Natural killer cell (primary cell): ENCODE measurements at regions not wholly inside any gene's neighbourhood (a gene's known extent, or its start where the extent isn't known, plus 50 kb on each side); places are given as distances from the start of the nearest gene placed in this dataset.
"Not testable (repeated sequence)": the region's sequence is repeated elsewhere in the genome, so short reads cannot be mapped to it uniquely, and the experiment has no call there.

Experiments
- ATAC-seq, 3 donors: fragments of 150-1000 bp in 2 of 3; fragments of 200-7000 bp in 1 of 3; cut with Tn5 transposase; 1 replicate in 1 of 3; 2 replicates in 2 of 3; pipeline ENCODE4 v1.10.0; 2021; ENCODE audit warnings: mild to moderate bottlenecking in 2 of 3, moderate library complexity in 2 of 3
- DNase-seq, 2 donors: peaks; one replicate each; pipeline versions ENCODE4 v3.0.0 to v3.0.0-alpha.2; 2013 to 2021; ENCODE audit warnings: mixed read lengths in 1 of 2
- H3K27ac ChIP-seq: one replicate; pipeline ENCODE4 v1.5.1; 2013; ENCODE audit warnings: mild to moderate bottlenecking, low read length
- H3K27me3 ChIP-seq: one replicate; pipeline ENCODE4 v1.6.1; 2013; ENCODE audit warnings: low read length; ENCODE audit not compliant: control insufficient read depth, insufficient read depth
- H3K36me3 ChIP-seq: one replicate; pipeline ENCODE4 v1.6.1; 2013; ENCODE audit warnings: low read length; ENCODE audit not compliant: control insufficient read depth, insufficient read depth
- H3K4me1 ChIP-seq: one replicate; pipeline ENCODE4 v1.6.1; 2013; ENCODE audit warnings: low read length; ENCODE audit not compliant: control insufficient read depth, insufficient read depth
- H3K4me3 ChIP-seq: one replicate; pipeline ENCODE4 v1.5.1; 2013; ENCODE audit warnings: low read length
- H3K9me3 ChIP-seq: one replicate; pipeline ENCODE4 v1.6.1; 2013; ENCODE audit warnings: low read length; ENCODE audit not compliant: control insufficient read depth, insufficient read depth
- H3K27ac Mint-ChIP-seq, 2 donors: one replicate each; pipeline ENCODE4 v1.8.0; 2022; ENCODE audit warnings: mild to moderate bottlenecking in 2 of 2, mixed read lengths in 2 of 2, moderate library complexity in 1 of 2
- H3K27me3 Mint-ChIP-seq, 2 donors: one replicate each; pipeline ENCODE4 v1.8.0; 2022; ENCODE audit warnings: low read depth in 2 of 2, mixed read lengths in 2 of 2
- H3K36me3 Mint-ChIP-seq: one replicate; pipeline ENCODE4 v1.8.0; 2022; ENCODE audit warnings: mixed read lengths
- H3K4me1 Mint-ChIP-seq, 2 donors: one replicate each; pipeline ENCODE4 v1.8.0; 2022; ENCODE audit warnings: mixed read lengths in 2 of 2
- H3K4me3 Mint-ChIP-seq: one replicate; pipeline ENCODE4 v1.8.0; 2022; ENCODE audit warnings: mild to moderate bottlenecking, moderate library complexity, mixed read lengths
- H3K9me3 Mint-ChIP-seq, 2 donors: one replicate each; pipeline ENCODE4 v1.8.0; 2022; ENCODE audit warnings: mixed read lengths in 2 of 2
- CTCF ChIP-seq: fragments of 200-600 bp; IDR thresholded peaks from one replicate; pipeline ENCODE4 v1.8.0; 2022; ENCODE audit warnings: antibody characterized with exemption
- WGBS: methylation state at CpG from one replicate; pipeline ENCODE4 v1.1.7; 2013; ENCODE audit warnings: missing lambda C conversion rate; ENCODE audit not compliant: insufficient coverage; 5-methylcytosine and 5-hydroxymethylcytosine counted together
- intact Hi-C: fragments of 100-400 bp; cut with micrococcal nuclease; formaldehyde crosslinking; loops from one replicate; pipeline ENCODE4 v1.14.2; 2022

GRCh38 chr13:83780227-83780626 lies 102.0 kb downstream of the SLITRK1 start:
- intact Hi-C loops, result no loop called here
- Histone ChIP-seq H3K27me3 (no peaks in the 10 kb centered on the region), H3K27ac (no peak overlapping the region), H3K4me1 (no peaks in the 10 kb centered on the region), H3K36me3 (no peaks in the 10 kb centered on the region), H3K4me3 (no peak overlapping the region), H3K9me3 (no peaks in the 10 kb centered on the region)
- DNase-seq (no peak), ATAC-seq (no peak)
- H3K27ac Mint-ChIP-seq, result no peak overlapping the region
- H3K4me3 Mint-ChIP-seq, result no peak overlapping the region
- 95% methylated on average over 6 of the region's 6 CpGs for WGBS
- peaks cover 12 to 25% of the 10 kb centered on the region in 2 donors for H3K9me3 Mint-ChIP-seq
- TF ChIP-seq CTCF, result no peak
- no peaks in the 10 kb centered on the region for H3K27me3 Mint-ChIP-seq
- H3K36me3 Mint-ChIP-seq, result no peaks in the 10 kb centered on the region
- H3K4me1 Mint-ChIP-seq, result no peaks in the 10 kb centered on the region

GRCh38 chr13:83773961-83774360 lies 108.3 kb downstream of the SLITRK1 start:
- H3K27ac Mint-ChIP-seq, result no peak overlapping the region
- H3K4me3 Mint-ChIP-seq, result no peak overlapping the region
- intact Hi-C loops, result no loop called here
- Histone ChIP-seq H3K9me3 (no peaks in the 10 kb centered on the region), H3K4me3 (no peak overlapping the region), H3K4me1 (no peaks in the 10 kb centered on the region), H3K27me3 (no peaks in the 10 kb centered on the region), H3K36me3 (no peaks in the 10 kb centered on the region), H3K27ac (no peak overlapping the region)
- no peaks in the 10 kb centered on the region for H3K4me1 Mint-ChIP-seq
- ATAC-seq (no peak), DNase-seq (no peak)
- H3K9me3 Mint-ChIP-seq, result peaks cover 9 to 19% of the 10 kb centered on the region in 2 donors
- no peak for TF ChIP-seq CTCF
- H3K27me3 Mint-ChIP-seq, result no peaks in the 10 kb centered on the region
- WGBS, result 95% methylated on average over 1 of the region's 2 CpGs
- H3K36me3 Mint-ChIP-seq, result no peaks in the 10 kb centered on the region

GRCh38 chr13:83765796-83766195 lies 116.5 kb downstream of the SLITRK1 start:
- H3K4me1 Mint-ChIP-seq, result no peaks in the 10 kb centered on the region
- DNase-seq, result no peak
- WGBS, result 96% methylated on average over 1 of the region's 1 CpG
- Histone ChIP-seq H3K4me3 (no peak overlapping the region), H3K4me1 (no peaks in the 10 kb centered on the region), H3K27me3 (no peaks in the 10 kb centered on the region), H3K27ac (no peak overlapping the region), H3K36me3 (no peaks in the 10 kb centered on the region), H3K9me3 (no peaks in the 10 kb centered on the region)
- no peaks in the 10 kb centered on the region for H3K27me3 Mint-ChIP-seq
- no peak for TF ChIP-seq CTCF
- H3K27ac Mint-ChIP-seq, result no peak overlapping the region
- H3K9me3 Mint-ChIP-seq, result peaks cover 7 to 9% of the 10 kb centered on the region in 2 donors
- intact Hi-C loops, result no loop called here
- no peak for ATAC-seq
- H3K36me3 Mint-ChIP-seq, result no peaks in the 10 kb centered on the region
- no peak overlapping the region for H3K4me3 Mint-ChIP-seq

- intact Hi-C loops, result no loop called here
- H3K36me3 ChIP-seq, result no peaks in the 10 kb centered on the region
- no peaks in the 10 kb centered on the region for H3K4me1 ChIP-seq
- no peak overlapping the region for H3K27ac Mint-ChIP-seq
- H3K9me3 Mint-ChIP-seq, result peaks cover 6 to 12% of the 10 kb centered on the region in 2 donors
- no peaks in the 10 kb centered on the region for H3K27me3 ChIP-seq
- DNase-seq, result no peak
- WGBS, result 81% methylated on average over 2 of the region's 2 CpGs
- no peaks in the 10 kb centered on the region for H3K9me3 ChIP-seq
- no peak overlapping the region for H3K4me3 ChIP-seq
- no peaks in the 10 kb centered on the region for H3K27me3 Mint-ChIP-seq
- no peak overlapping the region for H3K4me3 Mint-ChIP-seq
- no peak for TF ChIP-seq CTCF
- H3K36me3 Mint-ChIP-seq, result peaks cover 9% of the 10 kb centered on the region
- H3K4me1 Mint-ChIP-seq, result no peaks in the 10 kb centered on the region
- H3K27ac ChIP-seq, result no peak overlapping the region
- no peak for ATAC-seq
These were observed 120.6 kb downstream of the SLITRK1 start for GRCh38 chr13:83761631-83762030.

GRCh38 chr13:83755210-83755609 lies 127.1 kb downstream of the SLITRK1 start:
- intact Hi-C loops, H3K4me3 ChIP-seq, DNase-seq, H3K9me3 ChIP-seq, H3K36me3 ChIP-seq, H3K27me3 Mint-ChIP-seq, H3K4me3 Mint-ChIP-seq, H3K27ac Mint-ChIP-seq, H3K4me1 Mint-ChIP-seq, H3K4me1 ChIP-seq, ATAC-seq, H3K27me3 ChIP-seq, H3K27ac ChIP-seq: not testable (repeated sequence)
- 92% methylated on average over 2 of the region's 2 CpGs for WGBS
- H3K36me3 Mint-ChIP-seq, result peaks cover 16% of the 10 kb centered on the region
- H3K9me3 Mint-ChIP-seq, result peaks cover 16 to 24% of the 10 kb centered on the region in 2 donors
